NAMALWA (cell line): ENCODE measurements at regions not wholly inside any gene's neighbourhood (a gene's known extent, or its start where the extent isn't known, plus 50 kb on each side); places are given as distances from the start of the nearest gene placed in this dataset.
"Not testable (repeated sequence)": the region's sequence is repeated elsewhere in the genome, so short reads cannot be mapped to it uniquely, and the experiment has no call there.

ENCODE experiments used
- DNase-seq: peaks from one replicate; pipeline ENCODE4 v3.0.0-alpha.2; 2015; ENCODE audit warnings: low spot score

- DNase-seq, result no peak
Measured at GRCh38 chr2:161480123-161480522, 64.0 kb downstream of the TBR1 start.

- DNase-seq, result no peak
Measured at GRCh38 chr2:161481619-161482018, 65.5 kb downstream of the TBR1 start.

- DNase-seq, result no peak
Measured at GRCh38 chr2:161484061-161484460, 68.0 kb downstream of the TBR1 start.

GRCh38 chr2:161486111-161486510, 70.0 kb downstream of the TBR1 start:
- no peak for DNase-seq

GRCh38 chr2:161488131-161488699, 72.1 kb downstream of the TBR1 start:
- no peak for DNase-seq

GRCh38 chr2:161488879-161489278, 72.8 kb downstream of the TBR1 start:
- no peak for DNase-seq

GRCh38 chr2:161500892-161501610, 85.0 kb downstream of the TBR1 start:
- DNase-seq, result peak; percentile 34

GRCh38 chr2:161502279-161502678, 86.2 kb downstream of the TBR1 start:
- DNase-seq, result not testable (repeated sequence)

GRCh38 chr2:161504628-161505289, 88.7 kb downstream of the TBR1 start:
- not testable (repeated sequence) for DNase-seq

- DNase-seq, result not testable (repeated sequence)
Measured at GRCh38 chr2:161505466-161505865, 89.4 kb downstream of the TBR1 start.

GRCh38 chr2:161513295-161514032, 97.4 kb downstream of the TBR1 start:
- DNase-seq, result not testable (repeated sequence)

- DNase-seq, result no peak
Measured at GRCh38 chr2:161522796-161523195, 101.4 kb upstream of the SLC4A10 start.

- DNase-seq, result no peak
Measured at GRCh38 chr2:161533218-161533617, 91.0 kb upstream of the SLC4A10 start.

GRCh38 chr2:161546635-161547034, 77.6 kb upstream of the SLC4A10 start:
- no peak for DNase-seq

- DNase-seq, result no peak
Measured at GRCh38 chr2:161547130-161547529, 77.1 kb upstream of the SLC4A10 start.

- no peak for DNase-seq
Measured at GRCh38 chr2:161552015-161552414, 72.2 kb upstream of the SLC4A10 start.

- DNase-seq, result no peak
Measured at GRCh38 chr2:161555826-161556225, 68.4 kb upstream of the SLC4A10 start.

- DNase-seq, result peak; percentile 6
Measured at GRCh38 chr2:161556440-161556839, 67.8 kb upstream of the SLC4A10 start.

GRCh38 chr2:161557538-161557937, 66.7 kb upstream of the SLC4A10 start:
- DNase-seq, result no peak

GRCh38 chr2:161564906-161565305, 59.3 kb upstream of the SLC4A10 start:
- DNase-seq, result no peak

- no peak for DNase-seq
Measured at GRCh38 chr2:161569401-161569800, 54.8 kb upstream of the SLC4A10 start.

GRCh38 chr2:161570424-161571050, 53.7 kb upstream of the SLC4A10 start:
- DNase-seq, result peak; percentile 42
